ENCODE measurements at regions not wholly inside any gene's neighbourhood (a gene's known extent, or its start where the extent isn't known, plus 50 kb on each side); places are given as distances from the start of the nearest gene placed in this dataset.

DNA sequence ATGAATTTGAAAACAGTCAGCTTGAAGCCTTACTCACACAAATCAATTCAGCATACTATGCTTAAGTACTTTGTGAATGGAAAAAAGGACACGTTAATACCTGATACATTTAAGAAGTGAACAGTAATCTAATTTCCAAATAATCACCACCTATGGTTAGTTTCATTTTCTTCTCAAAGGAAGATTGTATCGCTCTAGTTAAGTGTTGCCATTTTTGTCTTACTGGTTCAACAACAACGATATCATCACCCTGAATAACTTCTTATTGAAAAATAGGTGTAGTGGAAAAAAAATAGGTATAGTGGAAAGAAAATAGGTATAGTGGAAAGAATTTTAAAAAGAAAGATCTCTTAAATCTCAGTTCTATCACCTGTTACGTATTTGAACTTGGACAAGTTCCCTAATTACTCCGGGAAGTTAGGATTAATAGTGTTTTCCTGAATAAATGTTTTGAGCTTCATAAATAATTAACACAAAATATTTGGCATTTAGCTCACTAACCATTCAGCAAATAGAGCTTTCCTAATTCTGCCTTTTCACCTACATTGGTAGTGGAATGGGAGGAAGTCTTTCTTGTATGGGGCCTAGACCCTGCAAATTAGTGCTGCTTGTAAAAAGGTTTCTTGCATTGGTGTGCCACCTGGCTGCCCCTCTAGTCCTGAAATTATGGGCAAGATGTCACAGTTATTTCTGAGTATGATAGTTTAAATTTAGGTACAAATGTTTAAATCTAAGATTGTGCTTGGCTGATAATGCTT, 502.6 kb upstream of the NMUR2 start:
- ATAC-seq (no peak), DNase-seq (no peak)
- no peaks in the 10 kb centered on the region for H3K4me1 ChIP-seq (ENCODE audit: low read depth)
- intact Hi-C loops (cut with DNase I, micrococcal nuclease), result no loop called here
- H3K4me3 ChIP-seq, result no peak overlapping the region
- no peak for TF ChIP-seq CTCF (IDR thresholded peaks at IDR 0.05)
- H3K36me3 ChIP-seq (ENCODE audit: low read depth), result no peaks in the 10 kb centered on the region
- peaks cover 5% of the 10 kb centered on the region for H3K9me3 ChIP-seq

DNA sequence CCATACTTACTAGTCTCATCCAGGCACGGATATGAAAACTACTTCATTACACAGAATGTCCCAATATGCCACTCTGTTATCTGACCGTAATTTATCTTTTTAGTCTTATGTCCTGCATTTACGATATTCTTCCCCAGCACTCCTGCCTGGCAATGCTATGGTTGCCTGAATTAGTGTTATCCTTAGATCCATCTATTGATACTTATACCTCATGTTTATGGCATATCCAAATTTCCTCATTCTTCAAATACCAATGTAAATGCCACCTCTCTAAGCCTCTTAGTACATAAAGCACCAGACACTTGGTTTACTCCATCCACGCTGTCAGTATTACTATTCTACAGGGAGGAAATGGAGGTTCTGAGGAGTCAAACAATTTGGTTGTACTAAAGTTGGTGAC, 507.8 kb upstream of the NMUR2 start:
- no peak for ATAC-seq
- H3K4me1 ChIP-seq (ENCODE audit: low read depth), result no peaks in the 10 kb centered on the region
- no peaks in the 10 kb centered on the region for H3K36me3 ChIP-seq (ENCODE audit: low read depth)
- no peak for TF ChIP-seq CTCF (IDR thresholded peaks at IDR 0.05)
- intact Hi-C loops (cut with DNase I, micrococcal nuclease), result no loop called here
- no peak for DNase-seq
- H3K4me3 ChIP-seq, result no peak overlapping the region
- peaks cover 3% of the 10 kb centered on the region for H3K9me3 ChIP-seq

- H3K9me3 ChIP-seq, result peaks cover 3% of the 10 kb centered on the region
- intact Hi-C loops (cut with DNase I, micrococcal nuclease), result no loop called here
- TF ChIP-seq CTCF (IDR thresholded peaks at IDR 0.05), result no peak
- H3K36me3 ChIP-seq (ENCODE audit: low read depth), result no peaks in the 10 kb centered on the region
- ATAC-seq (no peak), DNase-seq (no peak)
- no peaks in the 10 kb centered on the region for H3K4me1 ChIP-seq (ENCODE audit: low read depth)
- H3K4me3 ChIP-seq, result no peak overlapping the region
Observed at GRCh38 chr5:152932621-152933020, 527.5 kb upstream of the NMUR2 start.

GRCh38 chr5:152933056-152933455, 528.0 kb upstream of the NMUR2 start:
- H3K9me3 ChIP-seq, result peaks cover 3% of the 10 kb centered on the region
- ATAC-seq (no peak), DNase-seq (no peak)
- H3K4me3 ChIP-seq, result no peak overlapping the region
- intact Hi-C loops (cut with DNase I, micrococcal nuclease), result no loop called here
- no peaks in the 10 kb centered on the region for H3K4me1 ChIP-seq (ENCODE audit: low read depth)
- H3K36me3 ChIP-seq (ENCODE audit: low read depth), result no peaks in the 10 kb centered on the region
- no peak for TF ChIP-seq CTCF (IDR thresholded peaks at IDR 0.05)

DNA sequence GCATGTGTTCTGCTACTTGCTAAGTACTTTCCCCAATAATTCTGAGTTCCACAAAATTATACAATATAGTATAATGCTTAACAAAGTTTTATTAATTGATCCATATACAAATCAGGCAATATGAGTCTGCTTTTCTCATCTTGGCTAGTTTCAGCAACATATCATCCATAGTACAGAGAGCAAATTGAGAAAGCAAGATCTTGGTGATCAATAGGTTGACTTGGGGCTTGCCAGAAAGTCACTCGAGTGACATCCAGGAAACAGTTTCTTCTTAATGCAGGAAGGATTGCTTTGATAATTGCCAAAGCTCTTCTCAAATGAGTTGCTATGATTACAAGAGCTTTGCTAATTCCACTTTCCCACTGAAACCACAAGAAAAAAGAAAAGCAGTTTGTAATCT, 533.6 kb upstream of the NMUR2 start:
- Histone ChIP-seq H3K36me3 (ENCODE audit: low read depth) (no peaks in the 10 kb centered on the region), H3K9me3 (peaks cover 17% of the 10 kb centered on the region), H3K4me1 (ENCODE audit: low read depth) (no peaks in the 10 kb centered on the region), H3K4me3 (no peak overlapping the region)
- intact Hi-C loops (cut with DNase I, micrococcal nuclease), result no loop called here
- ATAC-seq, result no peak
- no peak for TF ChIP-seq CTCF (IDR thresholded peaks at IDR 0.05)
- no peak for DNase-seq

Measured in mucosa of descending colon (tissue), 3 donors.